ENCODE measurements at regions not wholly inside any gene's neighbourhood (a gene's known extent, or its start where the extent isn't known, plus 50 kb on each side); places are given as distances from the start of the nearest gene placed in this dataset.

DNA sequence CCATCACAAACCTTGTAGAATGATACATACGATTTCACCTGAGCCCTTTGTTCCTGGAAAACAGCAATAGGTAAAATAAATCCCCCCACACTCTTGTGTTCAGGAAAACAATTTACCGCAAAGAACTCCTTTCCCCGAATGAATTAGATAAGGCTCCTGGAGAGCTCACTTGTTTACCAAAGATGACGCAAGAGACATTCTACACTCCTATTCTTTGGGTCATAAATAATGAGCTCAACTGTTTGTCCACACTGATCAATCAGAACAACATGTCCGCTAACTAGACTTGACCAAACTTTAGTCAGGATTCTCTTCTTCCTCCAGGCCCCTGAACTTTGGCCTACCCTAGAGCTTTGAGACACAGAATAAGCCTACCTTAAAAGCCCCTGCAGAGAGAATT is 271.9 kb upstream of the OPRM1 start:
- TF ChIP-seq GATA2 (IDR thresholded peaks at IDR 0.05; ENCODE audit: low read depth, low read length) = no peak
- no peak for TF ChIP-seq GATA3 (IDR thresholded peaks at IDR 0.05; ENCODE audit: low read depth, low read length)

Data from SH-SY5Y (cell line).